ENCODE measurements at regions not wholly inside any gene's neighbourhood (a gene's known extent, or its start where the extent isn't known, plus 50 kb on each side); places are given as distances from the start of the nearest gene placed in this dataset.

- Histone ChIP-seq H3K27ac (ENCODE audit: low read depth, low read length) (peak overlapping the region; percentile 84), H3K27me3 (ENCODE audit: control insufficient read depth, insufficient read depth, low read length) (no peaks in the 10 kb centered on the region), H3K36me3 (ENCODE audit: control insufficient read depth, insufficient read depth, low read length) (no peaks in the 10 kb centered on the region), H3K4me1 (ENCODE audit: control insufficient read depth, insufficient read depth, low read length) (peaks cover 38% of the 10 kb centered on the region), H3K4me3 (ENCODE audit: low read depth, low read length) (no peak overlapping the region), H3K9me3 (ENCODE audit: control insufficient read depth, insufficient read depth, low read length) (no peaks in the 10 kb centered on the region), H3K9ac (ENCODE audit: low read depth, low read length) (no peak overlapping the region; the same call in 1 of the 2 replicates)
These were observed 174.9 kb downstream of the ETS2 start for GRCh38 chr21:38980416-38981313.

DNA sequence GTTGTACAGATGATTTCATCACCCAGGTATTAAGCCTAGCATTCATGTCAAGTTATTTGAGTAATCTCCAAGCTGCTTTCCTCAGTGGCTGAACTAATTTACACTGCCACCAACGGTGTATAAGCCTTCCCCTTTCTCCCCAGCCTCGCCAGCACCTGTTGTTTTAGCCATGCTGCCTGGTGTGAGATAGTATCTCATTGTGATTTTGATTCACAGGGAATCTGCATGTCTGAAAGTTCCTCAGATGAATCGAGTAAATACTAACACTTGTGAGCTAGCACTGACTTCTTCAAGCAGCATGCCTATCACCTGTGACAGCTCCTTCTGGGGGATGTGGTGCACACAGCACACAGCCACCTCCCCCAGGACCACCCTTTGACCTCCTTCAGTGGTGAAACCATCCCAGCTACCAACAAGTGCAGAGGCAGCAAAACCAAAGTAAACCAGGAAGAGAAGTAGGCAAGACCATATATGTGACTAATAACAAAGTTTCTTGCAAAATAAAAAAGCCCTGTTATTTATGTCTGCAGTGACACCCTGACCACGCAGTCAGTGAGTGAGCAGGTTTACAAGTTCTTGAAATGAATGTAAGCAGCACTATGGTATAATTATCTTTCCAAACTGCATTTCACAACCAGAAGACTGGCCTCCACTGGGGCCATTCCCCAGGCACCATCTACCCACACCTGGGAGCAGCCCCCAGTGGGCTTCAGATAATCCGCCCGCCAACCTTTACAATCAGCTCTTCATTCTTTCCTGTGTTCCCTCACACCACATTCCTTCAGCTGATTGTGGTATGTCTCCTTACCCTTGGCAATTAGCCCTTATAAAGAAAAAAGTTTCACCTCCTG, 173.8 kb downstream of the ETS2 start:
- no peaks in the 10 kb centered on the region for H3K36me3 ChIP-seq (ENCODE audit: control insufficient read depth, insufficient read depth, low read length)
- no peaks in the 10 kb centered on the region for H3K27me3 ChIP-seq (ENCODE audit: control insufficient read depth, insufficient read depth, low read length)
- H3K27ac ChIP-seq (ENCODE audit: low read depth, low read length): peak overlapping the region; percentile 84
- no peaks in the 10 kb centered on the region for H3K9me3 ChIP-seq (ENCODE audit: control insufficient read depth, insufficient read depth, low read length)
- H3K9ac ChIP-seq (ENCODE audit: low read depth, low read length): peak overlapping the region; percentile 24; the same call in 1 of the 2 replicates
- H3K4me1 ChIP-seq (ENCODE audit: control insufficient read depth, insufficient read depth, low read length): peaks cover 38% of the 10 kb centered on the region
- peak overlapping the region; percentile 15; the same call in 1 of the 2 replicates for H3K4me3 ChIP-seq (ENCODE audit: low read depth, low read length)

DNA sequence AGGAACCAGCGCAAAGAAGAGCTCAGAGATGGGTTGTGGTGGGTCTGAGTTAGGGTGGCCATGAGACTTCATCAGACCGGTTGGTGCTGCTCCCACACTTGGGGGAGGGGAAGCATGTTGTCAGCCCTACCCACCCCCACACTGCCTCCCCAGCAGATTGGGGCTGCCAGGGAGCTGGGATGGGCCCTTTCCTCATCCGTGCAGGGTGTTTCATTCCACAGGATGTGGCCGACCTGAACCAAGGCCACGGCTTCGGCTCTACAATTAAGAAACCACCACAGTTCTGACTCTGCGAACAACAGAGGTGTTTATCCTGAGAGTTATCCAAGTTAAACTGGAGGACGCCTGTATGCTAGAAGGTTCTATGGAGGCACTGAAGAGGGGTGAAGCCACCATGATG, 171.2 kb downstream of the ETS2 start:
- Histone ChIP-seq H3K4me1 (ENCODE audit: control insufficient read depth, insufficient read depth, low read length) (peaks cover 34% of the 10 kb centered on the region), H3K27ac (ENCODE audit: low read depth, low read length) (no peak overlapping the region), H3K9me3 (ENCODE audit: control insufficient read depth, insufficient read depth, low read length) (no peaks in the 10 kb centered on the region), H3K9ac (ENCODE audit: low read depth, low read length) (no peak overlapping the region), H3K36me3 (ENCODE audit: control insufficient read depth, insufficient read depth, low read length) (no peaks in the 10 kb centered on the region), H3K27me3 (ENCODE audit: control insufficient read depth, insufficient read depth, low read length) (no peaks in the 10 kb centered on the region), H3K4me3 (ENCODE audit: low read depth, low read length) (no peak overlapping the region)

DNA sequence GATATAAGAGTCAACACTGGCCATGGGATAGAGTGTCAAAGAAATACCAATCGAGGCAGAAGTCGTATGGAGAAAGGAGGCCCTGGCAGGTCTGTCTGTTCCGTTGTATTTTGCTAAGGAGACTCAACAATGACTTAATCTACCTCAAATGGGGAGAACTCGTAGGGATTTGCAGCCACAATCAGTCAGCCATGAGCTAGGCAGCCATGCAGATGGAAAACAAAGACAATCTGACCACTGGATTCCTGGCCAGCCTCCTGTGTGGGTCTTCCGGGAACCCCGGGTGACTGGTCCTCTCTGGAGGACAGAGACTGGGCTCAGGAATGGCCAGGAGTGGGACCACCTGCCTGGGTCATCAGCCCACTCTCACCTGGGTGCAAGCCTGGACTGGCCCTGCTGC, 167.8 kb downstream of the ETS2 start:
- H3K36me3 ChIP-seq (ENCODE audit: control insufficient read depth, insufficient read depth, low read length): no peaks in the 10 kb centered on the region
- H3K9me3 ChIP-seq (ENCODE audit: control insufficient read depth, insufficient read depth, low read length): no peaks in the 10 kb centered on the region
- no peak overlapping the region for H3K27ac ChIP-seq (ENCODE audit: low read depth, low read length)
- H3K4me3 ChIP-seq (ENCODE audit: low read depth, low read length): no peak overlapping the region
- peaks cover 4% of the 10 kb centered on the region; the same call in 1 of the 2 replicates for H3K4me1 ChIP-seq (ENCODE audit: control insufficient read depth, insufficient read depth, low read length)
- no peak overlapping the region for H3K9ac ChIP-seq (ENCODE audit: low read depth, low read length)
- H3K27me3 ChIP-seq (ENCODE audit: control insufficient read depth, insufficient read depth, low read length): no peaks in the 10 kb centered on the region

DNA sequence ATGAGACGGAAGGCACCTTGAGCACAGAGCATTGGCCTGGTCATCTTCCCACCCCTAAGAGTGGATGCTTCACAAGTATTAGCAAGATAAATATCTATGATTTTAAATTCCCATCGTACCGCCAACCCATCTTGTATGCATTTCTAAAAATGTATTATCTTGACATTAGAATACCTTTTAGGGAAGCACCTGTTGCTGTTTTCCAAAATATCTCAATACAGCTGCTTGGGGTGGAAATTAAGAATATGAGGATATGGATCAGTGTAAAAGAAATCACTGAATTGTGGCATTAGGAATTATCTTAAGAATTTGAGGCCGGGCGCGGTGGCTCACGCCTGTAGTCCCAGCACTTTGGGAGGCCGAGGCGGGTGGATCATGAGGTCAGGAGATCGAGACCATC, 166.3 kb downstream of the ETS2 start:
- no peaks in the 10 kb centered on the region for H3K4me1 ChIP-seq (ENCODE audit: control insufficient read depth, insufficient read depth, low read length)
- no peaks in the 10 kb centered on the region for H3K36me3 ChIP-seq (ENCODE audit: control insufficient read depth, insufficient read depth, low read length)

GRCh38 chr21:38970765-38971164, 165.0 kb downstream of the ETS2 start:
- Histone ChIP-seq H3K4me1 (ENCODE audit: control insufficient read depth, insufficient read depth, low read length) (peaks cover 4% of the 10 kb centered on the region; the same call in 1 of the 2 replicates), H3K4me3 (ENCODE audit: low read depth, low read length) (no peak overlapping the region), H3K9ac (ENCODE audit: low read depth, low read length) (no peak overlapping the region), H3K27me3 (ENCODE audit: control insufficient read depth, insufficient read depth, low read length) (no peaks in the 10 kb centered on the region), H3K27ac (ENCODE audit: low read depth, low read length) (no peak overlapping the region), H3K9me3 (ENCODE audit: control insufficient read depth, insufficient read depth, low read length) (no peaks in the 10 kb centered on the region), H3K36me3 (ENCODE audit: control insufficient read depth, insufficient read depth, low read length) (no peaks in the 10 kb centered on the region)

More for the DNA sequence above, 166.3 kb downstream of the ETS2 start:
- H3K9me3 ChIP-seq (ENCODE audit: control insufficient read depth, insufficient read depth, low read length): no peaks in the 10 kb centered on the region
- H3K4me3 ChIP-seq (ENCODE audit: low read depth, low read length): no peak overlapping the region
- H3K9ac ChIP-seq (ENCODE audit: low read depth, low read length): no peak overlapping the region
- no peaks in the 10 kb centered on the region for H3K27me3 ChIP-seq (ENCODE audit: control insufficient read depth, insufficient read depth, low read length)
- H3K27ac ChIP-seq (ENCODE audit: low read depth, low read length): no peak overlapping the region

DNA sequence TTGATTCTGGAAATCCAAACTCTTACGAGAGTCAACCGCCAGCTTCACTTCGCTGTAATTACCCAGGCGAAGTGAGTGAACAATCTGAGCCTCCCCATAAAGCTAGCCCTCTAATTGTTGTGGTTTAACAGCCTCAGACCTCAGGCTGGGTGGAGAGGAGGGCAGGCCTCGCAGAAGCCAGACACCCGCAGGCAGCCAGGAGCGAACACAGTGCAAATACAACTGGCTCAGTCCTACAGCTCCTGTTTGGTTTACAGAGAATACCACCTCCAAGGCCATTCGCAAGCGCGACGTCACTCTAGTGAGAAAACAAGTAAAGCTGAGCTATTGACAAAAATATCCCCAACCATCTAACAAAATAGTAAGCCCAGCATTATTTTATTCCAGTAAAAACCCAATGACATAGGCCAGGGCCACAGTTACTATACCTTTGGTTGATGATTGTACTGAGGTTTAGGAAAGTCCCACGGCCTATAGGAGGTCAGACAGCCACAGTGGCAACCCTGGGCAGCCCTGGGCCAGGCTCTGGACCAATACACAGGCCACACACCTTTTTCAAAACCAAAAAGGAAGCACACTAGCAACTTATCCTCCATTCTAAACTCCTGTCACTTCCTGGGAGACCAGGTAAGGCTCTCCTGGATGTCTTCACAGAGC, 163.3 kb downstream of the ETS2 start:
- Histone ChIP-seq H3K9me3 (ENCODE audit: control insufficient read depth, insufficient read depth, low read length) (no peaks in the 10 kb centered on the region), H3K4me3 (ENCODE audit: low read depth, low read length) (no peak overlapping the region), H3K4me1 (ENCODE audit: control insufficient read depth, insufficient read depth, low read length) (peaks cover 10% of the 10 kb centered on the region), H3K36me3 (ENCODE audit: control insufficient read depth, insufficient read depth, low read length) (no peaks in the 10 kb centered on the region), H3K27ac (ENCODE audit: low read depth, low read length) (no peak overlapping the region), H3K27me3 (ENCODE audit: control insufficient read depth, insufficient read depth, low read length) (no peaks in the 10 kb centered on the region), H3K9ac (ENCODE audit: low read depth, low read length) (no peak overlapping the region)

GRCh38 chr21:38965910-38966504, 160.3 kb downstream of the ETS2 start:
- Histone ChIP-seq H3K9ac (ENCODE audit: low read depth, low read length) (no peak overlapping the region; the same call in 1 of the 2 replicates), H3K27ac (ENCODE audit: low read depth, low read length) (no peak overlapping the region), H3K27me3 (ENCODE audit: control insufficient read depth, insufficient read depth, low read length) (no peaks in the 10 kb centered on the region), H3K4me3 (ENCODE audit: low read depth, low read length) (no peak overlapping the region), H3K9me3 (ENCODE audit: control insufficient read depth, insufficient read depth, low read length) (no peaks in the 10 kb centered on the region; the same call in 1 of the 2 replicates), H3K4me1 (ENCODE audit: control insufficient read depth, insufficient read depth, low read length) (peaks cover 10% of the 10 kb centered on the region), H3K36me3 (ENCODE audit: control insufficient read depth, insufficient read depth, low read length) (no peaks in the 10 kb centered on the region)

GRCh38 chr21:38965241-38965640, 159.5 kb downstream of the ETS2 start:
- Histone ChIP-seq H3K36me3 (ENCODE audit: control insufficient read depth, insufficient read depth, low read length) (no peaks in the 10 kb centered on the region), H3K27ac (ENCODE audit: low read depth, low read length) (no peak overlapping the region), H3K4me3 (ENCODE audit: low read depth, low read length) (no peak overlapping the region), H3K4me1 (ENCODE audit: control insufficient read depth, insufficient read depth, low read length) (peaks cover 10% of the 10 kb centered on the region), H3K9me3 (ENCODE audit: control insufficient read depth, insufficient read depth, low read length) (no peaks in the 10 kb centered on the region; the same call in 1 of the 2 replicates), H3K9ac (ENCODE audit: low read depth, low read length) (no peak overlapping the region), H3K27me3 (ENCODE audit: control insufficient read depth, insufficient read depth, low read length) (no peaks in the 10 kb centered on the region)

GRCh38 chr21:38963006-38963405, 157.3 kb downstream of the ETS2 start:
- Histone ChIP-seq H3K36me3 (ENCODE audit: control insufficient read depth, insufficient read depth, low read length) (no peaks in the 10 kb centered on the region), H3K9me3 (ENCODE audit: control insufficient read depth, insufficient read depth, low read length) (no peaks in the 10 kb centered on the region; the same call in 1 of the 2 replicates), H3K4me1 (ENCODE audit: control insufficient read depth, insufficient read depth, low read length) (peaks cover 10% of the 10 kb centered on the region), H3K27ac (ENCODE audit: low read depth, low read length) (no peak overlapping the region), H3K4me3 (ENCODE audit: low read depth, low read length) (no peak overlapping the region), H3K27me3 (ENCODE audit: control insufficient read depth, insufficient read depth, low read length) (no peaks in the 10 kb centered on the region), H3K9ac (ENCODE audit: low read depth, low read length) (no peak overlapping the region)

Measured in HUES48 (cell line).